GM23338 (cell line): ENCODE measurements at regions not wholly inside any gene's neighbourhood (a gene's known extent, or its start where the extent isn't known, plus 50 kb on each side); places are given as distances from the start of the nearest gene placed in this dataset.

ENCODE experiments used
- ATAC-seq: fragments of 200-7000 bp; cut with Tn5 transposase; 3 replicates; pipeline ENCODE4 v1.9.1; 2020
- DNase-seq: peaks from one replicate; pipeline ENCODE4 v3.0.0-alpha.2; 2015; ENCODE audit warnings: low spot score
- H2AFZ ChIP-seq: fragments of 200-600 bp; sonication (generic); 2 replicates; pipeline ENCODE4 v1.8.0; 2016; ENCODE audit warnings: antibody characterized with exemption, mild to moderate bottlenecking, moderate library complexity
- H3F3A ChIP-seq: fragments of 200-600 bp; sonication (generic); replicated peaks from 2 replicates; pipeline ENCODE4 v1.8.0; 2017; ENCODE audit warnings: antibody characterized with exemption, mixed run types, low read depth
- H3K27ac ChIP-seq: fragments of 200-600 bp; sonication (generic); 2 replicates; pipeline ENCODE4 v1.6.1; 2016; ENCODE audit warnings: low read depth
- H3K27me3 ChIP-seq: fragments of 200-600 bp; sonication (generic); 2 replicates; pipeline ENCODE4 v1.8.0; 2016; ENCODE audit warnings: mild to moderate bottlenecking, mixed run types, moderate library complexity; ENCODE audit not compliant: insufficient read depth
- H3K36me3 ChIP-seq: fragments of 200-600 bp; sonication (generic); 2 replicates; pipeline ENCODE4 v1.8.0; 2016; ENCODE audit warnings: mild to moderate bottlenecking; ENCODE audit not compliant: insufficient read depth
- H3K4me1 ChIP-seq: fragments of 200-600 bp; sonication (generic); 2 replicates; pipeline ENCODE4 v1.8.0; 2016; ENCODE audit warnings: mild to moderate bottlenecking, moderate library complexity; ENCODE audit not compliant: insufficient read depth
- H3K4me2 ChIP-seq: fragments of 200-600 bp; sonication (generic); 2 replicates; pipeline ENCODE4 v1.7.1; 2017; ENCODE audit warnings: mixed run types
- H3K4me3 ChIP-seq: fragments of 200-600 bp; sonication (generic); 2 replicates; pipeline ENCODE4 v1.6.1; 2016; ENCODE audit warnings: mixed run types
- H3K79me2 ChIP-seq: fragments of 200-600 bp; sonication (generic); replicated peaks from 2 replicates; pipeline ENCODE4 v1.8.0; 2017; ENCODE audit warnings: mild to moderate bottlenecking; ENCODE audit not compliant: insufficient read depth
- H3K9me2 ChIP-seq: fragments of 200-600 bp; sonication (generic); 2 replicates; pipeline ENCODE4 v1.8.0; 2017; ENCODE audit not compliant: insufficient read depth
- H4K20me1 ChIP-seq: fragments of 200-600 bp; sonication (generic); replicated peaks from 2 replicates; pipeline ENCODE4 v1.8.0; 2017; ENCODE audit warnings: mild to moderate bottlenecking; ENCODE audit not compliant: insufficient read depth
- H3K27ac Mint-ChIP-seq: 2 replicates; pipeline ENCODE4 v1.8.0; 2020; ENCODE audit warnings: inconsistent platforms, mild to moderate bottlenecking, moderate library complexity, mixed read lengths
- H3K27me3 Mint-ChIP-seq: 3 replicates; pipeline ENCODE4 v1.8.0; 2022; ENCODE audit warnings: low read depth, mild to moderate bottlenecking, moderate library complexity, mixed read lengths, inconsistent platforms; ENCODE audit not compliant: insufficient read depth, poor library complexity
- H3K36me3 Mint-ChIP-seq: 3 replicates; pipeline ENCODE4 v1.8.0; 2021; ENCODE audit warnings: low read depth, mild to moderate bottlenecking, inconsistent platforms, moderate library complexity, mixed read lengths
- H3K4me1 Mint-ChIP-seq: 3 replicates; pipeline ENCODE4 v1.8.0; 2020; ENCODE audit warnings: mild to moderate bottlenecking, inconsistent platforms, mixed read lengths
- H3K4me3 Mint-ChIP-seq: 3 replicates; pipeline ENCODE4 v1.8.0; 2021; ENCODE audit warnings: moderate library complexity, mild to moderate bottlenecking, inconsistent platforms, mixed read lengths
- H3K9me3 Mint-ChIP-seq: 3 replicates; pipeline ENCODE4 v1.8.0; 2020; ENCODE audit warnings: moderate library complexity, mild to moderate bottlenecking, inconsistent platforms, mixed read lengths
- EZH2 ChIP-seq: fragments of 200-600 bp; sonication (generic); IDR thresholded peaks from one replicate; pipeline ENCODE4 v1.8.0; 2017; ENCODE audit warnings: antibody characterized with exemption, mild to moderate bottlenecking, low read depth; ENCODE audit not compliant: unreplicated experiment
- JUNB ChIP-seq: IDR thresholded peaks from one replicate; pipeline ENCODE4 v1.6.1; 2016; ENCODE audit warnings: antibody characterized with exemption; ENCODE audit not compliant: unreplicated experiment
- NANOG ChIP-seq: IDR thresholded peaks from 2 replicates; pipeline ENCODE4 v1.6.1; 2016; ENCODE audit warnings: antibody characterized with exemption, borderline replicate concordance
- POLR2AphosphoS5 ChIP-seq: IDR thresholded peaks from 2 replicates; pipeline ENCODE4 v1.6.1; 2016; ENCODE audit warnings: antibody characterized with exemption, low read depth
- STAT1 ChIP-seq: IDR thresholded peaks from one replicate; pipeline ENCODE4 v1.6.1; 2016; ENCODE audit warnings: antibody characterized with exemption; ENCODE audit not compliant: unreplicated experiment
- TF ChIP-seq, protein P1 (sequence below), 2 experiments: fragments of 200-600 bp in 1 of 2; sonication (generic) in 1 of 2; conservative IDR thresholded peaks; 2 replicates each; pipeline versions ENCODE4 v1.5.1 to v1.6.1; 2016 to 2017; ENCODE audit warnings: antibody characterized with exemption in 2 of 2, low read depth in 2 of 2, mild to moderate bottlenecking in 2 of 2, moderate library complexity in 1 of 2
- TF ChIP-seq, protein P2 (sequence below): fragments of 250-450 bp; sonication (Bioruptor Pico); IDR thresholded peaks from 2 replicates; pipeline ENCODE4 v1.5.0; 2020; ENCODE audit warnings: mild to moderate bottlenecking, moderate library complexity
- TF ChIP-seq, protein P3 (sequence below): IDR thresholded peaks from one replicate; pipeline ENCODE4 v1.6.1; 2018; ENCODE audit warnings: antibody characterized with exemption; ENCODE audit not compliant: unreplicated experiment

DNA sequence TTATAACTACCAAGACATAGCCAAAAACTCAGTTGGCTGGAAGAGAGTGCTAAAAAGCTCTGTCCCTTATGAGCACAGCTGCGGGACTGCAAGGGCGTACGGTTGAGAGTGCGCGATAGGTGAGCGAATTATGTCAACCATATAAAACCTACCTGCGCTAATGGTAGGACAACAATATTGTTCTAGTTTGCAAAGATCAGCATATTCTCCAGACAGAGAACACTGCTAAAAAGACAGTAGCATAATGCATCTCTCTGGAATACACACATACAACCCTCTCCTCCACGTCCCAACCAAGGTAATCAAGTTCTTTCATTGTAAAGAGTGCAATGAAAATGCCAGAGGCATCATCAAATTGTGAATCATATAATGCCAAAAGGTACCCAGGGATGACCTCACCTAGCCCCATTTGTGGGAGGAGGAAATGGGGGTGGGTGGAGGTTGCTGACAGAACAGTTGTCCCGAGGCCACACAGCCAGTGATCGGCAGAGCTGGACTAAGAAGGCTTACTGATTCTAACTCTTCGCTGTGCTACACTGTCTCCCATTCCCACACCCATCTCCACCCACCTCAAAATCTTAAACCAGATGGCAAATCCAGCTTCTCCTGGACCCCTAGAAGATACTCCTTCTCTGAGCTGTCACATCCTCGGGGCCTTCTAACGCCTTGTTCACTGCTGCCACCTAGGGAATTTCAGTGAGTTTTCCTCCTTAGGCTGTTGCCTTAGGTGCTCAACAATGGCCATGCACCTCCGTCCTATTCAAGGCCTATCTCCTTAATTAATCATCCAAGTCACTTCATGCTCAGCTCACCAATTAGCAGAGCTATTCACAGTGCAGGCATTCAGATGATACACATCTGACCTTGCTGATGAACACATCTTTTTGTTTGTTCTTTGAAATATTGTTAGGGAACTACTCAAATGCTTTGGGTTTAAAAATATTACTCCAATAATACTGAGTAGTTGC, 60.7 kb downstream of the RPL22L1 start:
- Histone ChIP-seq H2AFZ (no peak overlapping the region), H3K9me2 (no peaks in the 10 kb centered on the region; the same call in 1 of the 2 replicates), H3K4me3 (no peak overlapping the region), H3K79me2 (no peaks in the 10 kb centered on the region), H3F3A (no peaks in the 10 kb centered on the region), H3K4me2 (no peak overlapping the region), H3K4me1 (peaks cover 28% of the 10 kb centered on the region), H3K27me3 (no peaks in the 10 kb centered on the region), H3K36me3 (no peaks in the 10 kb centered on the region), H3K27ac (no peak overlapping the region), H4K20me1 (no peaks in the 10 kb centered on the region)
- Mint-ChIP-seq H3K36me3 (no peaks in the 10 kb centered on the region; the same call in 2 of the 3 replicates), H3K4me1 (peaks cover 28% of the 10 kb centered on the region), H3K9me3 (peaks cover 7% of the 10 kb centered on the region; the same call in 1 of the 3 replicates), H3K27ac (no peak overlapping the region), H3K4me3 (no peak overlapping the region), H3K27me3 (peaks cover 6% of the 10 kb centered on the region)
- ATAC-seq (peak; percentile 88), DNase-seq (peak; percentile 85)
- TF ChIP-seq STAT1: no peak
- no peak for TF ChIP-seq EZH2
- TF ChIP-seq, protein P1, sequence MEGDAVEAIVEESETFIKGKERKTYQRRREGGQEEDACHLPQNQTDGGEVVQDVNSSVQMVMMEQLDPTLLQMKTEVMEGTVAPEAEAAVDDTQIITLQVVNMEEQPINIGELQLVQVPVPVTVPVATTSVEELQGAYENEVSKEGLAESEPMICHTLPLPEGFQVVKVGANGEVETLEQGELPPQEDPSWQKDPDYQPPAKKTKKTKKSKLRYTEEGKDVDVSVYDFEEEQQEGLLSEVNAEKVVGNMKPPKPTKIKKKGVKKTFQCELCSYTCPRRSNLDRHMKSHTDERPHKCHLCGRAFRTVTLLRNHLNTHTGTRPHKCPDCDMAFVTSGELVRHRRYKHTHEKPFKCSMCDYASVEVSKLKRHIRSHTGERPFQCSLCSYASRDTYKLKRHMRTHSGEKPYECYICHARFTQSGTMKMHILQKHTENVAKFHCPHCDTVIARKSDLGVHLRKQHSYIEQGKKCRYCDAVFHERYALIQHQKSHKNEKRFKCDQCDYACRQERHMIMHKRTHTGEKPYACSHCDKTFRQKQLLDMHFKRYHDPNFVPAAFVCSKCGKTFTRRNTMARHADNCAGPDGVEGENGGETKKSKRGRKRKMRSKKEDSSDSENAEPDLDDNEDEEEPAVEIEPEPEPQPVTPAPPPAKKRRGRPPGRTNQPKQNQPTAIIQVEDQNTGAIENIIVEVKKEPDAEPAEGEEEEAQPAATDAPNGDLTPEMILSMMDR (conservative IDR thresholded peaks at IDR 0.05; ENCODE audit: low read depth in 2 of 2): peak; percentile 75 to 94
- no peak for TF ChIP-seq NANOG
- TF ChIP-seq JUNB: no peak
- no peak for TF ChIP-seq POLR2AphosphoS5

DNA sequence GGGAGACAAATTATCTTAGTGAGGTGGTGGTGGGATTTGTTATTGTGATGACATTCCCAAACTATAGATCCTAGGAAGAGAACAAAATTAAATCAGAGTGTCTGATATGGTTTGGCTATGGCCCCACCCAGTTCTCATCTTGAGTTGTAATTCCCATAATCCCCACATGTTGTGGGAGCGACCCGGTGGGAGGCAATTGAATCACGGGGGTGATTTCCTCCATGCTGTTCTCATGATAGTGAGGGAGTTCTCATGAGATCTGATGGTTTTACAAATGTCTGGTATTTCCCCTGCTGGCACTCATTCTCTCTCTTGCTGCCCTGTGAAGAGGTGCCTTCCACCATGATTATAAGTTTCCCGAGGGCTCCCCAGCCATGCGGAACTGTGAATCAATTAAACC, 62.0 kb downstream of the RPL22L1 start:
- no peak overlapping the region for H2AFZ ChIP-seq
- H3K4me1 ChIP-seq: peaks cover 17% of the 10 kb centered on the region
- Mint-ChIP-seq H3K36me3 (no peaks in the 10 kb centered on the region; the same call in 2 of the 3 replicates), H3K9me3 (peaks cover 7% of the 10 kb centered on the region; the same call in 1 of the 3 replicates), H3K4me1 (peaks cover 15% of the 10 kb centered on the region), H3K27me3 (peaks cover 6% of the 10 kb centered on the region), H3K27ac (no peak overlapping the region), H3K4me3 (no peak overlapping the region)
- H3K36me3 ChIP-seq: no peaks in the 10 kb centered on the region
- H3K4me2 ChIP-seq: no peak overlapping the region
- no peaks in the 10 kb centered on the region for H3F3A ChIP-seq
- no peaks in the 10 kb centered on the region for H3K79me2 ChIP-seq
- no peak overlapping the region for H3K27ac ChIP-seq
- ATAC-seq (no peak), DNase-seq (no peak)
- H3K9me2 ChIP-seq: no peaks in the 10 kb centered on the region; the same call in 1 of the 2 replicates
- H3K27me3 ChIP-seq: no peaks in the 10 kb centered on the region
- H3K4me3 ChIP-seq: no peak overlapping the region
- no peaks in the 10 kb centered on the region for H4K20me1 ChIP-seq
- TF ChIP-seq STAT1 (no peak), POLR2AphosphoS5 (no peak), JUNB (no peak)
- TF ChIP-seq, protein P2, sequence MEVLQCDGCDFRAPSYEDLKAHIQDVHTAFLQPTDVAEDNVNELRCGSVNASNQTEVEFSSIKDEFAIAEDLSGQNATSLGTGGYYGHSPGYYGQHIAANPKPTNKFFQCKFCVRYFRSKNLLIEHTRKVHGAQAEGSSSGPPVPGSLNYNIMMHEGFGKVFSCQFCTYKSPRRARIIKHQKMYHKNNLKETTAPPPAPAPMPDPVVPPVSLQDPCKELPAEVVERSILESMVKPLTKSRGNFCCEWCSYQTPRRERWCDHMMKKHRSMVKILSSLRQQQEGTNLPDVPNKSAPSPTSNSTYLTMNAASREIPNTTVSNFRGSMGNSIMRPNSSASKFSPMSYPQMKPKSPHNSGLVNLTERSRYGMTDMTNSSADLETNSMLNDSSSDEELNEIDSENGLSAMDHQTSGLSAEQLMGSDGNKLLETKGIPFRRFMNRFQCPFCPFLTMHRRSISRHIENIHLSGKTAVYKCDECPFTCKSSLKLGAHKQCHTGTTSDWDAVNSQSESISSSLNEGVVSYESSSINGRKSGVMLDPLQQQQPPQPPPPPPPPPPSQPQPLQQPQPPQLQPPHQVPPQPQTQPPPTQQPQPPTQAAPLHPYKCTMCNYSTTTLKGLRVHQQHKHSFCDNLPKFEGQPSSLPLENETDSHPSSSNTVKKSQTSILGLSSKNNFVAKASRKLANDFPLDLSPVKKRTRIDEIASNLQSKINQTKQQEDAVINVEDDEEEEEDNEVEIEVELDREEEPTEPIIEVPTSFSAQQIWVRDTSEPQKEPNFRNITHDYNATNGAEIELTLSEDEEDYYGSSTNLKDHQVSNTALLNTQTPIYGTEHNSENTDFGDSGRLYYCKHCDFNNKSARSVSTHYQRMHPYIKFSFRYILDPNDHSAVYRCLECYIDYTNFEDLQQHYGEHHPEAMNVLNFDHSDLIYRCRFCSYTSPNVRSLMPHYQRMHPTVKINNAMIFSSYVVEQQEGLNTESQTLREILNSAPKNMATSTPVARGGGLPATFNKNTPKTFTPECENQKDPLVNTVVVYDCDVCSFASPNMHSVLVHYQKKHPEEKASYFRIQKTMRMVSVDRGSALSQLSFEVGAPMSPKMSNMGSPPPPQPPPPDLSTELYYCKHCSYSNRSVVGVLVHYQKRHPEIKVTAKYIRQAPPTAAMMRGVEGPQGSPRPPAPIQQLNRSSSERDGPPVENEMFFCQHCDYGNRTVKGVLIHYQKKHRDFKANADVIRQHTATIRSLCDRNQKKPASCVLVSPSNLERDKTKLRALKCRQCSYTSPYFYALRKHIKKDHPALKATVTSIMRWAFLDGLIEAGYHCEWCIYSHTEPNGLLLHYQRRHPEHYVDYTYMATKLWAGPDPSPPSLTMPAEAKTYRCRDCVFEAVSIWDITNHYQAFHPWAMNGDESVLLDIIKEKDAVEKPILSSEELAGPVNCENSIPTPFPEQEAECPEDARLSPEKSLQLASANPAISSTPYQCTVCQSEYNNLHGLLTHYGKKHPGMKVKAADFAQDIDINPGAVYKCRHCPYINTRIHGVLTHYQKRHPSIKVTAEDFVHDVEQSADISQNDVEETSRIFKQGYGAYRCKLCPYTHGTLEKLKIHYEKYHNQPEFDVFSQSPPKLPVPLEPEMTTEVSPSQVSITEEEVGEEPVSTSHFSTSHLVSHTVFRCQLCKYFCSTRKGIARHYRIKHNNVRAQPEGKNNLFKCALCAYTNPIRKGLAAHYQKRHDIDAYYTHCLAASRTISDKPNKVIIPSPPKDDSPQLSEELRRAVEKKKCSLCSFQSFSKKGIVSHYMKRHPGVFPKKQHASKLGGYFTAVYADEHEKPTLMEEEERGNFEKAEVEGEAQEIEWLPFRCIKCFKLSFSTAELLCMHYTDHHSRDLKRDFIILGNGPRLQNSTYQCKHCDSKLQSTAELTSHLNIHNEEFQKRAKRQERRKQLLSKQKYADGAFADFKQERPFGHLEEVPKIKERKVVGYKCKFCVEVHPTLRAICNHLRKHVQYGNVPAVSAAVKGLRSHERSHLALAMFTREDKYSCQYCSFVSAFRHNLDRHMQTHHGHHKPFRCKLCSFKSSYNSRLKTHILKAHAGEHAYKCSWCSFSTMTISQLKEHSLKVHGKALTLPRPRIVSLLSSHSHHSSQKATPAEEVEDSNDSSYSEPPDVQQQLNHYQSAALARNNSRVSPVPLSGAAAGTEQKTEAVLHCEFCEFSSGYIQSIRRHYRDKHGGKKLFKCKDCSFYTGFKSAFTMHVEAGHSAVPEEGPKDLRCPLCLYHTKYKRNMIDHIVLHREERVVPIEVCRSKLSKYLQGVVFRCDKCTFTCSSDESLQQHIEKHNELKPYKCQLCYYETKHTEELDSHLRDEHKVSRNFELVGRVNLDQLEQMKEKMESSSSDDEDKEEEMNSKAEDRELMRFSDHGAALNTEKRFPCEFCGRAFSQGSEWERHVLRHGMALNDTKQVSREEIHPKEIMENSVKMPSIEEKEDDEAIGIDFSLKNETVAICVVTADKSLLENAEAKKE: no peak
- TF ChIP-seq, protein P3, sequence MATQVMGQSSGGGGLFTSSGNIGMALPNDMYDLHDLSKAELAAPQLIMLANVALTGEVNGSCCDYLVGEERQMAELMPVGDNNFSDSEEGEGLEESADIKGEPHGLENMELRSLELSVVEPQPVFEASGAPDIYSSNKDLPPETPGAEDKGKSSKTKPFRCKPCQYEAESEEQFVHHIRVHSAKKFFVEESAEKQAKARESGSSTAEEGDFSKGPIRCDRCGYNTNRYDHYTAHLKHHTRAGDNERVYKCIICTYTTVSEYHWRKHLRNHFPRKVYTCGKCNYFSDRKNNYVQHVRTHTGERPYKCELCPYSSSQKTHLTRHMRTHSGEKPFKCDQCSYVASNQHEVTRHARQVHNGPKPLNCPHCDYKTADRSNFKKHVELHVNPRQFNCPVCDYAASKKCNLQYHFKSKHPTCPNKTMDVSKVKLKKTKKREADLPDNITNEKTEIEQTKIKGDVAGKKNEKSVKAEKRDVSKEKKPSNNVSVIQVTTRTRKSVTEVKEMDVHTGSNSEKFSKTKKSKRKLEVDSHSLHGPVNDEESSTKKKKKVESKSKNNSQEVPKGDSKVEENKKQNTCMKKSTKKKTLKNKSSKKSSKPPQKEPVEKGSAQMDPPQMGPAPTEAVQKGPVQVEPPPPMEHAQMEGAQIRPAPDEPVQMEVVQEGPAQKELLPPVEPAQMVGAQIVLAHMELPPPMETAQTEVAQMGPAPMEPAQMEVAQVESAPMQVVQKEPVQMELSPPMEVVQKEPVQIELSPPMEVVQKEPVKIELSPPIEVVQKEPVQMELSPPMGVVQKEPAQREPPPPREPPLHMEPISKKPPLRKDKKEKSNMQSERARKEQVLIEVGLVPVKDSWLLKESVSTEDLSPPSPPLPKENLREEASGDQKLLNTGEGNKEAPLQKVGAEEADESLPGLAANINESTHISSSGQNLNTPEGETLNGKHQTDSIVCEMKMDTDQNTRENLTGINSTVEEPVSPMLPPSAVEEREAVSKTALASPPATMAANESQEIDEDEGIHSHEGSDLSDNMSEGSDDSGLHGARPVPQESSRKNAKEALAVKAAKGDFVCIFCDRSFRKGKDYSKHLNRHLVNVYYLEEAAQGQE: no peak
